Panc1 (cell line): ENCODE measurements at regions not wholly inside any gene's neighbourhood (a gene's known extent, or its start where the extent isn't known, plus 50 kb on each side); places are given as distances from the start of the nearest gene placed in this dataset.

Experiments used
- ATAC-seq: fragments of 200-7000 bp; cut with Tn5 transposase; 2 replicates; pipeline ENCODE4 v1.9.1; 2020; ENCODE audit warnings: mild to moderate bottlenecking, moderate library complexity
- BruUV-seq: library from RNA; stranded (reverse); fragments of 400-500 nt; replicated peaks from 2 replicates; lab custom pipeline; 2021; lab: Mats Ljungman, UMichigan
- CTCF ChIA-PET: fragments of 300-600 bp; sonication (Branson Sonifier 250); formaldehyde crosslinking; loops from one replicate; lab custom pipeline; 2022; ENCODE audit warnings: antibody characterized with exemption; lab: Charles Lee
- POLR2A ChIA-PET: fragments of 300-600 bp; sonication (Branson Sonifier 250); formaldehyde crosslinking; loops from one replicate; lab custom pipeline; 2022; ENCODE audit warnings: antibody characterized with exemption; lab: Charles Lee
- DNase-seq: peaks from one replicate; pipeline ENCODE4 v3.0.0-alpha.2; 2010; ENCODE audit warnings: low read depth, low spot score
- H3K27ac ChIP-seq: 2 replicates; pipeline ENCODE4 v1.5.1; 2011; ENCODE audit warnings: mild to moderate bottlenecking, low read length, inconsistent platforms
- H3K27me3 ChIP-seq: fragments of 200-500 bp; sonication (Bioruptor generic); 2 replicates; pipeline ENCODE4 v1.6.0; 2014; ENCODE audit warnings: low read length, inconsistent platforms; ENCODE audit not compliant: control insufficient read depth, insufficient read depth
- H3K36me3 ChIP-seq: fragments of 200-500 bp; sonication (Bioruptor generic); 2 replicates; pipeline ENCODE4 v1.5.1; 2014; ENCODE audit warnings: inconsistent platforms, mild to moderate bottlenecking, low read length, moderate library complexity; ENCODE audit not compliant: control insufficient read depth, insufficient read depth
- H3K4me1 ChIP-seq: 2 replicates; pipeline ENCODE4 v1.5.1; 2011; ENCODE audit warnings: inconsistent platforms, mild to moderate bottlenecking, low read length, moderate library complexity; ENCODE audit not compliant: control insufficient read depth, insufficient read depth
- H3K4me3 ChIP-seq, 2 experiments: 2 replicates each; pipeline ENCODE4 v1.5.1; 2011 to 2012; ENCODE audit warnings: low read depth in 2 of 2, low read length in 2 of 2, mild to moderate bottlenecking in 2 of 2, inconsistent platforms in 1 of 2, moderate library complexity in 1 of 2
- H3K9me3 ChIP-seq: fragments of 200-500 bp; sonication (Bioruptor generic); 2 replicates; pipeline ENCODE4 v1.5.1; 2014; ENCODE audit warnings: low read depth, mild to moderate bottlenecking, inconsistent platforms, low read length, moderate library complexity; ENCODE audit not compliant: control insufficient read depth, insufficient read depth
- CTCF ChIP-seq: fragments of 450-650 bp; IDR thresholded peaks from 2 replicates; pipeline ENCODE4 v1.5.1; 2017; ENCODE audit warnings: mild to moderate bottlenecking
- POLR2AphosphoS5 ChIP-seq: IDR thresholded peaks from 2 replicates; pipeline ENCODE4 v1.6.1; 2012; ENCODE audit warnings: mild to moderate bottlenecking, low read depth, low read length, moderate library complexity
- REST ChIP-seq, 2 experiments: IDR thresholded peaks; 2 replicates each; pipeline ENCODE4 v1.6.1; 2011 to 2012; ENCODE audit warnings: low read depth in 2 of 2, control low read depth in 1 of 2, low read length in 1 of 2, mild to moderate bottlenecking in 1 of 2, moderate library complexity in 1 of 2; ENCODE audit not compliant: insufficient read depth in 1 of 2
- SIN3A ChIP-seq: IDR thresholded peaks from 2 replicates; pipeline ENCODE4 v1.6.1; 2012; ENCODE audit warnings: low read depth, mild to moderate bottlenecking, low read length, moderate library complexity, borderline replicate concordance; ENCODE audit not compliant: insufficient read depth
- TCF7L2 ChIP-seq: IDR thresholded peaks from 2 replicates; pipeline ENCODE4 v1.6.1; 2011; ENCODE audit warnings: mild to moderate bottlenecking, low read depth, low read length, inconsistent platforms
- in situ Hi-C: cut with HindIII; loops from 2 replicates; pipeline ENCODE4 v1.10.0; 2016; ENCODE audit warnings: low sequenced_read_pairs, low pct_unique_long_range_greater_than_20kb
- intact Hi-C: fragments of 100-400 bp; cut with micrococcal nuclease; formaldehyde crosslinking; loops from one replicate; pipeline ENCODE4 v1.10.0; 2022; ENCODE audit not compliant: unreplicated experiment

DNA sequence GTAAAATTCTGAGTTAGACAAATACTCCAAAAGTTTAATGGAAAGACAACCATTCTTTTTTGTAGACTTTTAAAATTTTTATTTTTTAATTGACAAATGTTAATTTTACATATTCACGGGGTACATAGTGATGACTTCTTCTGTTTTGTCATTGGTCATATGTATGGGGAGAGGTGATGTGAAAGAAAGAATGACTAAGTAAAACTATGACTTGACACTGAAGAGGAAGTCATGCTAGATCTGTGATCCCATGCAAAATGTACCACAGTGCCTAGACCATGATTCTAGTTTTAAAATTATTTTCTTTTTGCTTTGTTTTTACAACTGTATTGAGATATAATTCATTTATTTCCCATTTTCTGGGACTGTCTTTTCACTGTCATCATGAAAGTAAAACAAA, 281.6 kb downstream of the MBNL1 start:
- BruUV-seq: no TSS peak
- no peaks in the 10 kb centered on the region for H3K4me1 ChIP-seq
- DNase-seq: no peak
- in situ Hi-C loops (no loop called here), intact Hi-C loops (no loop called here)
- H3K36me3 ChIP-seq: no peaks in the 10 kb centered on the region
- H3K27ac ChIP-seq: no peak overlapping the region
- TF ChIP-seq REST (IDR thresholded peaks at IDR 0.05; ENCODE audit: insufficient read depth in 1 of 2, low read depth in 2 of 2, low read length in 1 of 2) (no peak), SIN3A (no peak), CTCF (no peak), POLR2AphosphoS5 (no peak), TCF7L2 (no peak)
- CTCF ChIA-PET: no interaction called here
- no peaks in the 10 kb centered on the region for H3K27me3 ChIP-seq
- ATAC-seq: no peak
- POLR2A ChIA-PET: no interaction called here
- no peak overlapping the region for H3K4me3 ChIP-seq
- no peaks in the 10 kb centered on the region for H3K9me3 ChIP-seq

DNA sequence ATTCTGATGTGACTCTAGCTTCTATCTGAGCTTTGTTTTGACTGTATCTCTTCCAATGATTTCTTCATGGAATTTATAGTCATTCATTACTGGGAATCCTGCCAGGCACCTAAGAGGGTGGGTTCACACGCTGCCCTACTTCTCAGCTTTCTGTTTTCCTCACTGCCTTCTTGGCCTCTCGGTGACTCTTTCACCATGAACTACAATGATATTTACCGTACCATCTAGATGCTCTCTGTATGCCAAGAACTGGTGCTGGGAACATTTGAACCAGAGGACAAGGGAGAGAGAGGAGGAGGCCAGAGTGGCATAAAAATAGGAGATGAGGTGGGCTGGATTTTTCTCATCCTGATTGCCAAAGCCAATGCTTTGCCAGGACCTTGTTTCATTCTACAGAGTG, 280.0 kb upstream of the P2RY1 start:
- no peak for TF ChIP-seq POLR2AphosphoS5
- TF ChIP-seq CTCF: no peak
- no peak for TF ChIP-seq REST (IDR thresholded peaks at IDR 0.05; ENCODE audit: insufficient read depth in 1 of 2, low read depth in 2 of 2, low read length in 1 of 2)
- TF ChIP-seq TCF7L2: no peak
- TF ChIP-seq SIN3A: no peak
- no peak for DNase-seq
- no peaks in the 10 kb centered on the region for H3K27me3 ChIP-seq
- H3K27ac ChIP-seq: no peak overlapping the region
- intact Hi-C loops: no loop called here
- no peaks in the 10 kb centered on the region for H3K36me3 ChIP-seq
- no peaks in the 10 kb centered on the region for H3K4me1 ChIP-seq
- in situ Hi-C loops: no loop called here
- BruUV-seq: no TSS peak
- H3K9me3 ChIP-seq: no peaks in the 10 kb centered on the region
- ATAC-seq: no peak
- no peak overlapping the region for H3K4me3 ChIP-seq
- POLR2A ChIA-PET: no interaction called here
- CTCF ChIA-PET: no interaction called here
